BE2C (cell line): ENCODE measurements at regions not wholly inside any gene's neighbourhood (a gene's known extent, or its start where the extent isn't known, plus 50 kb on each side); places are given as distances from the start of the nearest gene placed in this dataset.
"Not testable (repeated sequence)": the region's sequence is repeated elsewhere in the genome, so short reads cannot be mapped to it uniquely, and the experiment has no call there.

Source experiments
- DNase-seq: peaks from one replicate; pipeline ENCODE4 v3.0.0-alpha.2; 2020
- H3K27me3 ChIP-seq: fragments of 250-450 bp; sonication (Bioruptor Pico); 2 replicates; pipeline ENCODE4 v1.5.1; 2020; ENCODE audit warnings: mild to moderate bottlenecking
- H3K36me3 ChIP-seq: fragments of 250-450 bp; sonication (Bioruptor Pico); 2 replicates; pipeline ENCODE4 v1.5.1; 2020; ENCODE audit warnings: mild to moderate bottlenecking
- H3K4me1 ChIP-seq: fragments of 250-450 bp; sonication (Bioruptor Pico); 2 replicates; pipeline ENCODE4 v1.5.1; 2020
- H3K4me3 ChIP-seq: 2 replicates; pipeline ENCODE4 v1.5.1; 2011; ENCODE audit warnings: low read depth, low read length
- H3K9me3 ChIP-seq: fragments of 250-450 bp; sonication (Bioruptor Pico); 2 replicates; pipeline ENCODE4 v1.5.1; 2020
- CTCF ChIP-seq: IDR thresholded peaks from 2 replicates; pipeline ENCODE4 v1.5.1; 2012; ENCODE audit warnings: mild to moderate bottlenecking, low read depth, low read length

GRCh38 chr7:53151496-53151895 is 116.1 kb downstream of the POM121L12 start:
- no peak for DNase-seq
- Histone ChIP-seq H3K4me3 (no peak overlapping the region), H3K27me3 (no peaks in the 10 kb centered on the region), H3K36me3 (no peaks in the 10 kb centered on the region), H3K9me3 (no peaks in the 10 kb centered on the region), H3K4me1 (no peaks in the 10 kb centered on the region)
- no peak for TF ChIP-seq CTCF

DNA sequence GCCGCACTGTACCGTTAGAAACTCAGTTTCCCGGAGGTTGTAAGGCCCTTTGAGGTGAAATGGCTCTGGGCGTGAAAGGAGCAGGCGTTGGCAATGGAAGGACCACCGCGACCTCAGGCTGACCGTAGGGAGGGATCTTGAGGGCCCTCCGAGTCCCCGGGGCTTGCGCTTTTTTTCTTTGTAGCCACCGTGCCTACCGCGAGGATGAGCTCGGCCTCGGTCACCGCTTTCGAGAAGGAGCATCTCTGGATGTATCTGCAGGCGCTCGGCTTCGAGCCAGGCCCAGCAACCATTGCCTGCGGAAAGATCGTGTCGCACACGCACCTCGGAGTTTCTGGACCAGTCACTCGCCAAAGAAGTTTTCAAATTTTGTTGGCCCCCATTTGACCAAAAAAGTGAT is 151.8 kb downstream of the POM121L12 start:
- not testable (repeated sequence) for H3K4me3 ChIP-seq, H3K27me3 ChIP-seq, H3K9me3 ChIP-seq, DNase-seq, H3K4me1 ChIP-seq, H3K36me3 ChIP-seq

DNA sequence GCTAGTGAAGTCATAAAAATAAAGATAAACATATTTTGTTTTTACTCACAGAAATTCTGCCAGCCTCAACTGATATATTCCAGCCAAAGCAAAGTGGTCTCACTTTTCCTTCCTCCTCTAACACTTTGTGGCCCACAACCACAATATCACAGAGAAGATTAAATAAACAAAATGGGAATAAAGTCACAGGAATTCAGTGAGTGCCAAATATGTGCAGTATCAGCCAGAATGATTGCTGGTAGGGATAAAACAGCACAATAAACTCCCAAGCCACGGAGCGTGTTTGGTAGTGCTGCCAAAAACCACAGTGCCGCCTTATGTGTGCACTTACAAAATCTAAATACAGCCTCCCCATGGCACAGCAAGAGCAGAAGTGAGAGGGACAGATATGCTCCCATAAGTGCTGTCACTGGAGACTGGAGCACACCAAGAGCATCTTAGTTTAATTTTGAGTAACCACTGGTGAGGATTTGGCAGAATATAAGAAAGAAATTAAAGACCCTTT is 155.8 kb downstream of the POM121L12 start:
- Histone ChIP-seq H3K36me3 (no peaks in the 10 kb centered on the region), H3K4me3 (no peak overlapping the region), H3K4me1 (no peaks in the 10 kb centered on the region), H3K27me3 (no peaks in the 10 kb centered on the region), H3K9me3 (no peaks in the 10 kb centered on the region)
- TF ChIP-seq CTCF, result no peak
- no peak for DNase-seq

GRCh38 chr7:53191836-53192443 is 156.5 kb downstream of the POM121L12 start:
- Histone ChIP-seq H3K4me3 (no peak overlapping the region), H3K4me1 (peaks cover under 1% of the 10 kb centered on the region; the same call in 1 of the 2 replicates), H3K27me3 (no peaks in the 10 kb centered on the region), H3K36me3 (no peaks in the 10 kb centered on the region), H3K9me3 (no peaks in the 10 kb centered on the region)
- no peak for TF ChIP-seq CTCF
- DNase-seq, result no peak

- Histone ChIP-seq H3K9me3 (no peaks in the 10 kb centered on the region), H3K36me3 (no peaks in the 10 kb centered on the region), H3K27me3 (no peaks in the 10 kb centered on the region), H3K4me1 (no peaks in the 10 kb centered on the region), H3K4me3 (no peak overlapping the region)
- DNase-seq, result no peak
- TF ChIP-seq CTCF, result no peak
These were observed 169.6 kb downstream of the POM121L12 start for GRCh38 chr7:53205006-53205405.

- DNase-seq, result no peak
These were observed 173.7 kb downstream of the POM121L12 start for GRCh38 chr7:53209129-53209528.

More at GRCh38 chr7:53209129-53209528, 173.7 kb downstream of the POM121L12 start:
- no peak for TF ChIP-seq CTCF
- H3K27me3 ChIP-seq, result no peaks in the 10 kb centered on the region
- H3K36me3 ChIP-seq, result no peaks in the 10 kb centered on the region
- no peaks in the 10 kb centered on the region for H3K4me1 ChIP-seq
- H3K9me3 ChIP-seq, result no peaks in the 10 kb centered on the region; the same call in none of the 2 replicates
- no peak overlapping the region for H3K4me3 ChIP-seq
